GM23338 (cell line): ENCODE measurements at regions not wholly inside any gene's neighbourhood (a gene's known extent, or its start where the extent isn't known, plus 50 kb on each side); places are given as distances from the start of the nearest gene placed in this dataset.

Source experiments
- ATAC-seq: fragments of 200-7000 bp; cut with Tn5 transposase; 3 replicates; pipeline ENCODE4 v1.9.1; 2020
- DNase-seq: peaks from one replicate; pipeline ENCODE4 v3.0.0-alpha.2; 2015; ENCODE audit warnings: low spot score
- H2AFZ ChIP-seq: fragments of 200-600 bp; sonication (generic); 2 replicates; pipeline ENCODE4 v1.8.0; 2016; ENCODE audit warnings: antibody characterized with exemption, mild to moderate bottlenecking, moderate library complexity
- H3F3A ChIP-seq: fragments of 200-600 bp; sonication (generic); replicated peaks from 2 replicates; pipeline ENCODE4 v1.8.0; 2017; ENCODE audit warnings: antibody characterized with exemption, mixed run types, low read depth
- H3K27ac ChIP-seq: fragments of 200-600 bp; sonication (generic); 2 replicates; pipeline ENCODE4 v1.6.1; 2016; ENCODE audit warnings: low read depth
- H3K27me3 ChIP-seq: fragments of 200-600 bp; sonication (generic); 2 replicates; pipeline ENCODE4 v1.8.0; 2016; ENCODE audit warnings: mild to moderate bottlenecking, mixed run types, moderate library complexity; ENCODE audit not compliant: insufficient read depth
- H3K36me3 ChIP-seq: fragments of 200-600 bp; sonication (generic); 2 replicates; pipeline ENCODE4 v1.8.0; 2016; ENCODE audit warnings: mild to moderate bottlenecking; ENCODE audit not compliant: insufficient read depth
- H3K4me1 ChIP-seq: fragments of 200-600 bp; sonication (generic); 2 replicates; pipeline ENCODE4 v1.8.0; 2016; ENCODE audit warnings: mild to moderate bottlenecking, moderate library complexity; ENCODE audit not compliant: insufficient read depth
- H3K4me2 ChIP-seq: fragments of 200-600 bp; sonication (generic); 2 replicates; pipeline ENCODE4 v1.7.1; 2017; ENCODE audit warnings: mixed run types
- H3K4me3 ChIP-seq: fragments of 200-600 bp; sonication (generic); 2 replicates; pipeline ENCODE4 v1.6.1; 2016; ENCODE audit warnings: mixed run types
- H3K79me2 ChIP-seq: fragments of 200-600 bp; sonication (generic); replicated peaks from 2 replicates; pipeline ENCODE4 v1.8.0; 2017; ENCODE audit warnings: mild to moderate bottlenecking; ENCODE audit not compliant: insufficient read depth
- H3K9me2 ChIP-seq: fragments of 200-600 bp; sonication (generic); 2 replicates; pipeline ENCODE4 v1.8.0; 2017; ENCODE audit not compliant: insufficient read depth
- H4K20me1 ChIP-seq: fragments of 200-600 bp; sonication (generic); replicated peaks from 2 replicates; pipeline ENCODE4 v1.8.0; 2017; ENCODE audit warnings: mild to moderate bottlenecking; ENCODE audit not compliant: insufficient read depth
- H3K27ac Mint-ChIP-seq: 2 replicates; pipeline ENCODE4 v1.8.0; 2020; ENCODE audit warnings: inconsistent platforms, mild to moderate bottlenecking, moderate library complexity, mixed read lengths
- H3K27me3 Mint-ChIP-seq: 3 replicates; pipeline ENCODE4 v1.8.0; 2022; ENCODE audit warnings: low read depth, mild to moderate bottlenecking, moderate library complexity, mixed read lengths, inconsistent platforms; ENCODE audit not compliant: insufficient read depth, poor library complexity
- H3K36me3 Mint-ChIP-seq: 3 replicates; pipeline ENCODE4 v1.8.0; 2021; ENCODE audit warnings: low read depth, mild to moderate bottlenecking, inconsistent platforms, moderate library complexity, mixed read lengths
- H3K4me1 Mint-ChIP-seq: 3 replicates; pipeline ENCODE4 v1.8.0; 2020; ENCODE audit warnings: mild to moderate bottlenecking, inconsistent platforms, mixed read lengths
- H3K4me3 Mint-ChIP-seq: 3 replicates; pipeline ENCODE4 v1.8.0; 2021; ENCODE audit warnings: moderate library complexity, mild to moderate bottlenecking, inconsistent platforms, mixed read lengths
- H3K9me3 Mint-ChIP-seq: 3 replicates; pipeline ENCODE4 v1.8.0; 2020; ENCODE audit warnings: moderate library complexity, mild to moderate bottlenecking, inconsistent platforms, mixed read lengths
- EZH2phosphoT487 ChIP-seq: fragments of 200-600 bp; sonication (generic); IDR thresholded peaks from one replicate; pipeline ENCODE4 v1.8.1; 2018; ENCODE audit warnings: antibody characterized with exemption; ENCODE audit not compliant: unreplicated experiment
- JUNB ChIP-seq: IDR thresholded peaks from one replicate; pipeline ENCODE4 v1.6.1; 2016; ENCODE audit warnings: antibody characterized with exemption; ENCODE audit not compliant: unreplicated experiment
- NANOG ChIP-seq: IDR thresholded peaks from 2 replicates; pipeline ENCODE4 v1.6.1; 2016; ENCODE audit warnings: antibody characterized with exemption, borderline replicate concordance
- POLR2AphosphoS5 ChIP-seq: IDR thresholded peaks from 2 replicates; pipeline ENCODE4 v1.6.1; 2016; ENCODE audit warnings: antibody characterized with exemption, low read depth
- STAT1 ChIP-seq: IDR thresholded peaks from one replicate; pipeline ENCODE4 v1.6.1; 2016; ENCODE audit warnings: antibody characterized with exemption; ENCODE audit not compliant: unreplicated experiment
- ZNF114 ChIP-seq: fragments of 250-450 bp; sonication (Bioruptor Pico); IDR thresholded peaks from 2 replicates; pipeline ENCODE4 v1.5.0; 2020; ENCODE audit warnings: mild to moderate bottlenecking, moderate library complexity
- ZNF331 ChIP-seq: fragments of 250-450 bp; sonication (Bioruptor Pico); IDR thresholded peaks from 2 replicates; pipeline ENCODE4 v1.5.0; 2020; ENCODE audit warnings: low read depth, mild to moderate bottlenecking, moderate library complexity
- TF ChIP-seq, protein P1 (sequence below), 2 experiments: fragments of 200-600 bp in 1 of 2; sonication (generic) in 1 of 2; conservative IDR thresholded peaks; 2 replicates each; pipeline versions ENCODE4 v1.5.1 to v1.6.1; 2016 to 2017; ENCODE audit warnings: antibody characterized with exemption in 2 of 2, low read depth in 2 of 2, mild to moderate bottlenecking in 2 of 2, moderate library complexity in 1 of 2
- TF ChIP-seq, protein P2 (sequence below): fragments of 250-450 bp; sonication (Bioruptor Pico); IDR thresholded peaks from 2 replicates; pipeline ENCODE4 v1.5.0; 2020; ENCODE audit warnings: mild to moderate bottlenecking, moderate library complexity
- TF ChIP-seq, protein P3 (sequence below): IDR thresholded peaks from 2 replicates; pipeline ENCODE4 v1.6.1; 2016; ENCODE audit warnings: antibody characterized with exemption
- TF ChIP-seq, protein P4 (sequence below): IDR thresholded peaks from one replicate; pipeline ENCODE4 v1.6.1; 2018; ENCODE audit warnings: antibody characterized with exemption; ENCODE audit not compliant: unreplicated experiment

GRCh38 chr7:153002572-153002971 lies 243.0 kb downstream of the ACTR3B start (continued):
- TF ChIP-seq, protein P1, sequence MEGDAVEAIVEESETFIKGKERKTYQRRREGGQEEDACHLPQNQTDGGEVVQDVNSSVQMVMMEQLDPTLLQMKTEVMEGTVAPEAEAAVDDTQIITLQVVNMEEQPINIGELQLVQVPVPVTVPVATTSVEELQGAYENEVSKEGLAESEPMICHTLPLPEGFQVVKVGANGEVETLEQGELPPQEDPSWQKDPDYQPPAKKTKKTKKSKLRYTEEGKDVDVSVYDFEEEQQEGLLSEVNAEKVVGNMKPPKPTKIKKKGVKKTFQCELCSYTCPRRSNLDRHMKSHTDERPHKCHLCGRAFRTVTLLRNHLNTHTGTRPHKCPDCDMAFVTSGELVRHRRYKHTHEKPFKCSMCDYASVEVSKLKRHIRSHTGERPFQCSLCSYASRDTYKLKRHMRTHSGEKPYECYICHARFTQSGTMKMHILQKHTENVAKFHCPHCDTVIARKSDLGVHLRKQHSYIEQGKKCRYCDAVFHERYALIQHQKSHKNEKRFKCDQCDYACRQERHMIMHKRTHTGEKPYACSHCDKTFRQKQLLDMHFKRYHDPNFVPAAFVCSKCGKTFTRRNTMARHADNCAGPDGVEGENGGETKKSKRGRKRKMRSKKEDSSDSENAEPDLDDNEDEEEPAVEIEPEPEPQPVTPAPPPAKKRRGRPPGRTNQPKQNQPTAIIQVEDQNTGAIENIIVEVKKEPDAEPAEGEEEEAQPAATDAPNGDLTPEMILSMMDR (conservative IDR thresholded peaks at IDR 0.05; ENCODE audit: low read depth in 2 of 2): no peak
- no peak for TF ChIP-seq NANOG
- no peak for TF ChIP-seq ZNF114
- TF ChIP-seq EZH2phosphoT487: no peak
- no peak for TF ChIP-seq POLR2AphosphoS5
- TF ChIP-seq, protein P2, sequence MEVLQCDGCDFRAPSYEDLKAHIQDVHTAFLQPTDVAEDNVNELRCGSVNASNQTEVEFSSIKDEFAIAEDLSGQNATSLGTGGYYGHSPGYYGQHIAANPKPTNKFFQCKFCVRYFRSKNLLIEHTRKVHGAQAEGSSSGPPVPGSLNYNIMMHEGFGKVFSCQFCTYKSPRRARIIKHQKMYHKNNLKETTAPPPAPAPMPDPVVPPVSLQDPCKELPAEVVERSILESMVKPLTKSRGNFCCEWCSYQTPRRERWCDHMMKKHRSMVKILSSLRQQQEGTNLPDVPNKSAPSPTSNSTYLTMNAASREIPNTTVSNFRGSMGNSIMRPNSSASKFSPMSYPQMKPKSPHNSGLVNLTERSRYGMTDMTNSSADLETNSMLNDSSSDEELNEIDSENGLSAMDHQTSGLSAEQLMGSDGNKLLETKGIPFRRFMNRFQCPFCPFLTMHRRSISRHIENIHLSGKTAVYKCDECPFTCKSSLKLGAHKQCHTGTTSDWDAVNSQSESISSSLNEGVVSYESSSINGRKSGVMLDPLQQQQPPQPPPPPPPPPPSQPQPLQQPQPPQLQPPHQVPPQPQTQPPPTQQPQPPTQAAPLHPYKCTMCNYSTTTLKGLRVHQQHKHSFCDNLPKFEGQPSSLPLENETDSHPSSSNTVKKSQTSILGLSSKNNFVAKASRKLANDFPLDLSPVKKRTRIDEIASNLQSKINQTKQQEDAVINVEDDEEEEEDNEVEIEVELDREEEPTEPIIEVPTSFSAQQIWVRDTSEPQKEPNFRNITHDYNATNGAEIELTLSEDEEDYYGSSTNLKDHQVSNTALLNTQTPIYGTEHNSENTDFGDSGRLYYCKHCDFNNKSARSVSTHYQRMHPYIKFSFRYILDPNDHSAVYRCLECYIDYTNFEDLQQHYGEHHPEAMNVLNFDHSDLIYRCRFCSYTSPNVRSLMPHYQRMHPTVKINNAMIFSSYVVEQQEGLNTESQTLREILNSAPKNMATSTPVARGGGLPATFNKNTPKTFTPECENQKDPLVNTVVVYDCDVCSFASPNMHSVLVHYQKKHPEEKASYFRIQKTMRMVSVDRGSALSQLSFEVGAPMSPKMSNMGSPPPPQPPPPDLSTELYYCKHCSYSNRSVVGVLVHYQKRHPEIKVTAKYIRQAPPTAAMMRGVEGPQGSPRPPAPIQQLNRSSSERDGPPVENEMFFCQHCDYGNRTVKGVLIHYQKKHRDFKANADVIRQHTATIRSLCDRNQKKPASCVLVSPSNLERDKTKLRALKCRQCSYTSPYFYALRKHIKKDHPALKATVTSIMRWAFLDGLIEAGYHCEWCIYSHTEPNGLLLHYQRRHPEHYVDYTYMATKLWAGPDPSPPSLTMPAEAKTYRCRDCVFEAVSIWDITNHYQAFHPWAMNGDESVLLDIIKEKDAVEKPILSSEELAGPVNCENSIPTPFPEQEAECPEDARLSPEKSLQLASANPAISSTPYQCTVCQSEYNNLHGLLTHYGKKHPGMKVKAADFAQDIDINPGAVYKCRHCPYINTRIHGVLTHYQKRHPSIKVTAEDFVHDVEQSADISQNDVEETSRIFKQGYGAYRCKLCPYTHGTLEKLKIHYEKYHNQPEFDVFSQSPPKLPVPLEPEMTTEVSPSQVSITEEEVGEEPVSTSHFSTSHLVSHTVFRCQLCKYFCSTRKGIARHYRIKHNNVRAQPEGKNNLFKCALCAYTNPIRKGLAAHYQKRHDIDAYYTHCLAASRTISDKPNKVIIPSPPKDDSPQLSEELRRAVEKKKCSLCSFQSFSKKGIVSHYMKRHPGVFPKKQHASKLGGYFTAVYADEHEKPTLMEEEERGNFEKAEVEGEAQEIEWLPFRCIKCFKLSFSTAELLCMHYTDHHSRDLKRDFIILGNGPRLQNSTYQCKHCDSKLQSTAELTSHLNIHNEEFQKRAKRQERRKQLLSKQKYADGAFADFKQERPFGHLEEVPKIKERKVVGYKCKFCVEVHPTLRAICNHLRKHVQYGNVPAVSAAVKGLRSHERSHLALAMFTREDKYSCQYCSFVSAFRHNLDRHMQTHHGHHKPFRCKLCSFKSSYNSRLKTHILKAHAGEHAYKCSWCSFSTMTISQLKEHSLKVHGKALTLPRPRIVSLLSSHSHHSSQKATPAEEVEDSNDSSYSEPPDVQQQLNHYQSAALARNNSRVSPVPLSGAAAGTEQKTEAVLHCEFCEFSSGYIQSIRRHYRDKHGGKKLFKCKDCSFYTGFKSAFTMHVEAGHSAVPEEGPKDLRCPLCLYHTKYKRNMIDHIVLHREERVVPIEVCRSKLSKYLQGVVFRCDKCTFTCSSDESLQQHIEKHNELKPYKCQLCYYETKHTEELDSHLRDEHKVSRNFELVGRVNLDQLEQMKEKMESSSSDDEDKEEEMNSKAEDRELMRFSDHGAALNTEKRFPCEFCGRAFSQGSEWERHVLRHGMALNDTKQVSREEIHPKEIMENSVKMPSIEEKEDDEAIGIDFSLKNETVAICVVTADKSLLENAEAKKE: no peak

DNA sequence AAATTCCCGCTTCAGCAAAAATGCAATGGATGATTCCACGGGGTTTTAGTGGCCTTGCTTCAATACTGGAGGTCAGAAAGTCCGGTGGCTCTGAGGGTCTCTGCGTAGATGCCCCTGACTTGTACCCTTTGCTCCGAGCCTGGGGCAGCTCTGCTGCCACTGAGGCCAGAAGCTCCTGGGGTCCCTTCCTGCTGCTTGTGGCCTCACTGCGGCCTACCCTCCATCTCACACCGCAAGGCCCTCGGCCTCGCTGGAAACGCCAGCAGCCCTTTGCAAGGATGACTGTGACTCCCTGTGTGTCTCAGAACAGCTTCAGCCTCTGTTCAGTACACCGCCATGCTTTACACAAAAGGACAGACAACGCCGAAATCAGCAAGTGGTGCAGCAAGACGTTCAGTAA lies 244.8 kb downstream of the ACTR3B start:
- no peak for DNase-seq
- no peak for ATAC-seq
- peaks cover 6% of the 10 kb centered on the region for H3K4me1 ChIP-seq
- Mint-ChIP-seq H3K4me1 (peaks cover 24% of the 10 kb centered on the region), H3K4me3 (no peak overlapping the region), H3K27ac (no peak overlapping the region), H3K36me3 (peaks cover 36% of the 10 kb centered on the region), H3K9me3 (peaks cover 34% of the 10 kb centered on the region), H3K27me3 (peaks cover 7% of the 10 kb centered on the region)
- peaks cover 10% of the 10 kb centered on the region for H3K36me3 ChIP-seq
- H4K20me1 ChIP-seq: no peaks in the 10 kb centered on the region
- no peak overlapping the region for H2AFZ ChIP-seq
- no peaks in the 10 kb centered on the region for H3K79me2 ChIP-seq
- no peaks in the 10 kb centered on the region for H3F3A ChIP-seq
- H3K4me3 ChIP-seq: no peak overlapping the region
- 0 out of 2 replicates have a peak, but pooled peaks cover 6% of the 10 kb centered on the region for H3K9me2 ChIP-seq
- H3K27ac ChIP-seq: no peak overlapping the region
- no peaks in the 10 kb centered on the region for H3K27me3 ChIP-seq
- H3K4me2 ChIP-seq: no peak overlapping the region
- TF ChIP-seq, protein P3, sequence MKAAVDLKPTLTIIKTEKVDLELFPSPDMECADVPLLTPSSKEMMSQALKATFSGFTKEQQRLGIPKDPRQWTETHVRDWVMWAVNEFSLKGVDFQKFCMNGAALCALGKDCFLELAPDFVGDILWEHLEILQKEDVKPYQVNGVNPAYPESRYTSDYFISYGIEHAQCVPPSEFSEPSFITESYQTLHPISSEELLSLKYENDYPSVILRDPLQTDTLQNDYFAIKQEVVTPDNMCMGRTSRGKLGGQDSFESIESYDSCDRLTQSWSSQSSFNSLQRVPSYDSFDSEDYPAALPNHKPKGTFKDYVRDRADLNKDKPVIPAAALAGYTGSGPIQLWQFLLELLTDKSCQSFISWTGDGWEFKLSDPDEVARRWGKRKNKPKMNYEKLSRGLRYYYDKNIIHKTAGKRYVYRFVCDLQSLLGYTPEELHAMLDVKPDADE: no peak
- TF ChIP-seq JUNB (no peak), ZNF331 (CRISPR knock-in tag) (no peak), ZNF114 (no peak), STAT1 (no peak)
- TF ChIP-seq, protein P4, sequence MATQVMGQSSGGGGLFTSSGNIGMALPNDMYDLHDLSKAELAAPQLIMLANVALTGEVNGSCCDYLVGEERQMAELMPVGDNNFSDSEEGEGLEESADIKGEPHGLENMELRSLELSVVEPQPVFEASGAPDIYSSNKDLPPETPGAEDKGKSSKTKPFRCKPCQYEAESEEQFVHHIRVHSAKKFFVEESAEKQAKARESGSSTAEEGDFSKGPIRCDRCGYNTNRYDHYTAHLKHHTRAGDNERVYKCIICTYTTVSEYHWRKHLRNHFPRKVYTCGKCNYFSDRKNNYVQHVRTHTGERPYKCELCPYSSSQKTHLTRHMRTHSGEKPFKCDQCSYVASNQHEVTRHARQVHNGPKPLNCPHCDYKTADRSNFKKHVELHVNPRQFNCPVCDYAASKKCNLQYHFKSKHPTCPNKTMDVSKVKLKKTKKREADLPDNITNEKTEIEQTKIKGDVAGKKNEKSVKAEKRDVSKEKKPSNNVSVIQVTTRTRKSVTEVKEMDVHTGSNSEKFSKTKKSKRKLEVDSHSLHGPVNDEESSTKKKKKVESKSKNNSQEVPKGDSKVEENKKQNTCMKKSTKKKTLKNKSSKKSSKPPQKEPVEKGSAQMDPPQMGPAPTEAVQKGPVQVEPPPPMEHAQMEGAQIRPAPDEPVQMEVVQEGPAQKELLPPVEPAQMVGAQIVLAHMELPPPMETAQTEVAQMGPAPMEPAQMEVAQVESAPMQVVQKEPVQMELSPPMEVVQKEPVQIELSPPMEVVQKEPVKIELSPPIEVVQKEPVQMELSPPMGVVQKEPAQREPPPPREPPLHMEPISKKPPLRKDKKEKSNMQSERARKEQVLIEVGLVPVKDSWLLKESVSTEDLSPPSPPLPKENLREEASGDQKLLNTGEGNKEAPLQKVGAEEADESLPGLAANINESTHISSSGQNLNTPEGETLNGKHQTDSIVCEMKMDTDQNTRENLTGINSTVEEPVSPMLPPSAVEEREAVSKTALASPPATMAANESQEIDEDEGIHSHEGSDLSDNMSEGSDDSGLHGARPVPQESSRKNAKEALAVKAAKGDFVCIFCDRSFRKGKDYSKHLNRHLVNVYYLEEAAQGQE: no peak
